ENCODE measurements at regions not wholly inside any gene's neighbourhood (a gene's known extent, or its start where the extent isn't known, plus 50 kb on each side); places are given as distances from the start of the nearest gene placed in this dataset.

DNA sequence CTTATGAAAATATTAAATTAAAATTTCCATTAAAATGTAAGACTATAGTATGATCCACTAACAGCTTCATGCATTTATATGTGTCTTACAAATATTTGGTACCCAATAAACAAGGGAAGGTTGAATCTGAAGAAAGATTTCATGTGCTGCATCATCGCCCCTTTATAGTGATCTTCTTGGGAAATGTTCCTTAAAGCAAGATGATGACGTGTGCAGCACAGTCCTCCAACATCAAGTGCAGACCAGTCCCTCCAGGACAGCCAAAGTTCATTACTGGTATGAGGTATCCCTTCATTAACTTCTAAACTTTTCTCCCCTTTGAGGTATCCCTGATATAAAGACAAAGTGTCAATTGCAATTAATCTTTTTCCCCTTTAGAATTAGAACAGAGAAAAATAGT lies 567.0 kb downstream of the METTL15 start:
- no peak for DNase-seq (ENCODE audit: low spot score)

DNA sequence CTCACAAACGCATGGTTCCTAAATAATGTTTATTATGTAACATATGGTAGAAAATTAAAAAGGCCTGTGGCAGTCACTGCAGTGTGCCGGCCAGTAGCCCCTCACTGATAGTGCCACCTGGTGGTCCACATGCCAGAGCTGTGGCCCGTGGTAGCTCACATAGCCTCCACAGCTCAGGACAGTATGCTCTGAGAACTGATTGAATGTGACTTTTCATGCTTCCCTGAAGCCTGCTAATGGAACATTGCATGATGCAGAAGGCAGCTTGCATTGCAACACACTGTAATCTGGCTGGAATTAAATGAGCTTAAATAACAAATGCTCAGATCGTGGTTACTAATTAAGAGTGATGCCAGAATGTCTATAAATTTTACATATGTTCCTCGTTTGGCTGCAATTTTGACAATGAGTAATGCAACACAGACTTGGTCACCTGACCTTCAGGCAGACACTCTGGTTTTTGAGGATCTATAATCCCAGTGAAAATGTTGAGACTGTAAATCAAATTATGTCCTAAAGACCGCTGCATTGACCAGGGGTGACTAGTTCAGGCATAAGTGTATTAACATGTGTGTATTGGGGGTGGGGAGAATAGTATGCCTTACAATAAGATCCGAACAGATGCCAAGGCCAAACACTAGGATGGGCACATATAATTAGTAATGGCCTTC lies 566.4 kb downstream of the METTL15 start:
- no peak for DNase-seq (ENCODE audit: low spot score)

DNA sequence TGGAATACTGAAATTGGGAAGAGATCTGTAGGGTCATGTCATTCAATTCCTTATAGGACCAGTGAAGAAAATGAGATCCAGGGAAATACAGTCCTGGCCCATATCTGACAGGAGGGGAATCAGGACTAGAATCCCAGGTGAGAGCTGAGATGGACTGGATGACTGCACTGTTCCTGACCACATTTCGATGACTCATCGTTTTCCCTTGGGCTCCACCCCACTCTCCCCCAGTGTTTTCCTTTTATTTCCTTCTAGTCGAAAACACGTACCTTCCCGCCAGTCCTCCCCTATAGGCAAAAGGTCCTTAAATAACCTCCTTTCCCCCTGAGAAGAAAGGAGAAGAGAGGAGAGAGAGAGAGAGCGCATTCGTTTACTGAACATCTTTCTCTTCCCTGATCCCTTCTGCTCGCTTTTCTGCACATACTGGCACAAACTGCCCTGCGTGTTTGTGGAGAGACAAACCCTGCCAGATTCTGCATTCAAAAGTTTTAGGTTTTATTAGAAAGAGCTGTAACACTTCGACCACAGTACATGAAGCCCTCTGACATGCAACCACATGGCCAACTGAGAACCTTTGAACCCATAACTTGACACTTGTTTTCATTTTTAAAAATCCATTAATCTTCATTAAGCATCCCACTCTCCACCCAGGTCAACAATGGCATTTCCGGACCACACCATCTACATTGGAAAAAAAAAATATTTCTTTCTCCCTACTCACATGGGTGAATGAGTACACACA lies 565.7 kb downstream of the METTL15 start:
- no peak for DNase-seq (ENCODE audit: low spot score)

DNA sequence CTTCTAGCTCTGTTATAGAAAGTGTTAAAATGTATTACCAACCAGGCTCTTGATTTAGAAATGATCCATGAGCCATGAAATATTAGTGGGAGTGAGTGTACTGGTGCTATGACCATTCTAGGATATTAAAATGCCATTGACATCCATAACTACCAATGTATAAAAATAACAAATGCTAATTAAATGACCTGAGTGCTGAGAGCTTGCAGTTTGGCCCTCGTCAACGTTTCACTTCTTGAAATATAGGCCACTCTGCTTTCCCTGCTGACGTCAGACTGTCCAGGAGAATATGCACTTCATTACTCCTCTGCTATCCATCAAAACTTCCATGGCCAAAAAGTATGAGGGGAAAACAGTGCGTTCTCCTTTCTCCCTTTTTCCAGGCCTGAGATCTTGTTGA lies 563.1 kb downstream of the METTL15 start:
- DNase-seq (ENCODE audit: low spot score) = no peak

DNA sequence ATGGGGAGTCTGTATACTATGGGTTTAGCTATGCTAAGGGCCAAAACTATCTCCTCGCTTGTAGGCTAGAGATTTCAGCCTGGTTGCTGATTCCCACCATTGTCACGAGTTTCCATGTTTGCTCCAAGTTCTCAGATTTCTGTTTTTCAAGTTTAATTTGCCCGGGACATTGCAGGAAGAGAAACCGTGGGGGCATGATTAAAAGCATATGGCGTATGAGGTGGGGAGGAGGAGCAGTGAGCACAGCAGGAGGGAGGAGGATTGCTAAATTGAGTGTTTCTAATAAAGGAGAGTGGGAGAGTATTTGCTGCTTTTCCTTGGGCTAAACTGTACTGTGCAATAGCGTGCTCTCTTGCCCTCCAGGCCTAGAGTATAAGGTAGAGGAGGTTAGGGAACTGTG lies 558.4 kb downstream of the METTL15 start:
- DNase-seq (ENCODE audit: low spot score) = no peak

DNA sequence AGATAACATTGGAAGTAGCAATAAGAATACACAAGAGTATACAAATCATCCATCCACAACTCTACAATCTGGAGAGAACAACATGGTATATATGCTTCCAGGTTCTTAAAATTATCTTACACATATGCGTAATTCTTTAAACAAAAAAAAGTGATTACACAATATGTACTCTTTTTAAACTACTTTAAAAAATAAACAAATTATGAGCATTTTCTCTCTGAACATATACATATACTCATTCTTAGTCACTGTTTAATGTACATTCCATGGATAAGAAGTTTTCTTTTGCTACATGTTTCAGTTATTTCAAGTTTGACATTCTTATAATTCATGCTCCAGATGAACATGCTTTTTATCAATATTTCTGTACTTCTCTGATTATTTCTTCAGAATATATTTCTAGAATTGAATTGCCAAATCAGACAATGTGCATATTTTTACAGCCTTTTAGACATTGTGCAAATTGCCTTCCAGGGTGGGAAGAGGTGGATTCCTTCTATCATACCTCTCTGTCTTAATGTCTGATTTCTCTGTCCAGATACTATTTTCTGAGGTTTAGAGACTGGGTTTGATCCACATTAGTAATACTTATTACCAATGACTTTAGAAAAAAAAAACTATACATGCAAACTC lies 551.6 kb downstream of the METTL15 start:
- DNase-seq (ENCODE audit: low spot score) = no peak

DNA sequence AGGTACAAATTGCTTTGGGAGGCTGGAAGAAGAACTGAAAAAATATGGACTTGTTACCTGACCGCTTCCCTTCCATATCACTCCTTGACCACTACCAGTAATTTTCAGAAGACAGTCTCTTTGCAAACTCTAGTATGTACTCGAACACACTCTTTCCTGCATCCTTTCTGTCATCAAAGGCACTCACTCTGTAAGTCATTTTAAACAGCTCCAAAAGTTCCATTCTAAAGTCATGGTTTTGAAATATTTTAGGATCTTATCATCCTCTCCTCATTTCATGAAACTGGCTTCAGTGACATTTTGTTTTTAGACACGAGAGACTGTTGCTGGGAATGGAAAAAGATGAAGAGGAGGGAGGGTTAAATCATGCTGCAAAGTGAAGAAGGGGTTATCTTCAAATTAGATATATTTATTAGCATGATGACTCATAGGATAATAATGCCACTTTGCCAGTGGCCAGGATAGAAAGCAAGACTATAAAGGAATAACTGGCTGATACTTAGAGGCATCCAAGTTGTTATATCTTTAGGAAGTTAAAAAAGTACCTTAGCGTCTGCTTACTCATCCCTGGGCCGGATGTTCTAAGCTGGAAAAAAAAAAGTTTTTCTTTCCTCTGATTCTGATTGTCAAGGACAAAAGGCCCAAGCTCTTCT lies 549.3 kb downstream of the METTL15 start:
- no peak for DNase-seq (ENCODE audit: low spot score)

DNA sequence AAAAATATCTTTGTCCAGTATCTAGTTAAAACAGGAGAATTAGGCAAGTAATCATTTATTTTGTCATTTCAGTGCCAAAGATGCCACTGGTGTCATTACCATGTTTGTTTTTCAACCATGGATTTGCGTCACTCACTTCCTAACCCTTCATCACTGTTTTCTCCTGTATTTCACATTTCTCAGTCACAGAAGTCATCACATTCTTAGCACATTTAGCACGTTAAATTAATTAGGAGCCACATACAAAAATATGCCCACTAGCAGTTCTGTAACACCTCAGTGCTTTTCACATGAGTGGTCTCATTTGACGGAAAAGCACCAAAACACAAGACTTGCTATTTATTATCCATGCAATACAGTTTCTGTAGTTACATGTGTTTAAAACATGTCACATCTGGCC lies 546.0 kb downstream of the METTL15 start:
- DNase-seq (ENCODE audit: low spot score) = no peak

DNA sequence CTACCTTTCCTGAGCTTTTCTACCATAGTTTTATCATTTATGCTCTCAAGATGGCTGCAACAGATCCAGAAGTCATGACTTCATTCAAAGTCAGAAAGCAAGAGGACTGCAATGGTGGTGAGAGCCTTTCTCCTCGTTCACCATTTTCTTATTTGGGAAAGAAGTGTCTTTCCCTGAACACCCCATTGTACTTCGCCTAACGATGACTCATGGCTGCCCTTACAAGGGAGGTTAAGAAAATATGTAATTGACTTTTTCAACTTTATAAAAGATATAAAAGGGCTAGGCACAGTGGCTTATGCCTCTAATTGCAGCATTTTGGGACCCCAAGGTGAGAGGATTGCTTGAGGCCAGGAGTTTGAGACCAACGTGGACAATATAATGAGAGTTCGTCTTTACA lies 541.7 kb downstream of the METTL15 start:
- DNase-seq (ENCODE audit: low spot score) = no peak

DNA sequence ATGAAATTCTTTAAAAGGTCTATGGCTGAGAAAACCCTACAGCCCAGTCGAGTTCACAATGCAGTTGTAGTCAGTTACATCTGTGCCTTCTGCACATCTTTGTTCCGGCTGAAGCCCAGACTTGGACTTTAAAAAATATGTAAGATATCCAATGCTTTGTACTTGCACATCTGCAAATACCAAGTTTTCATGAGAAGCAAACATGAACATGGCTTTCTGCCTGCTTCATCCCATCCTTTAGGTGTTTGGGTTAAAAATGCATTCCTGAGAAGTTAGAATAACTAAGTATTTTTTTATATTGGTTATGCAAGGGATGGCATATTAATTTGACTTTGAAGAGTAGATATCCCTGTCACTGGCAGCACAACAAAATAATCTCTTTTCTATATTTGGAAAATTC lies 528.4 kb downstream of the METTL15 start:
- DNase-seq (ENCODE audit: low spot score) = no peak

DNA sequence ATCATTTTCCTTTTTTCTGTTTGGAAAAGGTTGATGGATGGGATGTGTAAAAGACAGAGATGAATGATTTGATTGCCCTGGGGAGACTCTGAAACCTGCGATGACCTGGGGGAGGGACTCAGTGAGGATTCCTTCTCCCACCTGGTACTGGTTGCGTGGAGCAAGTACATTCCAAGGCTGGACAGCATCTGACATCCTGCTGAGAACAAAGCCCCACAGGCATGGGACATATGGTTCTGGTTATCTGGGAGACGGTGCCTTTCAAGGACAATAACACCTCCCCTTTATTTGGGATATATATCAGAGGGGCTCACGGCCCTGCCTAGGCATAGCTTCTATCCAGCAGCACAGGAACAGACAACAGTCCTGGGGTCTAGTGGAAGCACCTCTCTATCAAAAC lies 527.8 kb downstream of the METTL15 start:
- no peak for DNase-seq (ENCODE audit: low spot score)

DNA sequence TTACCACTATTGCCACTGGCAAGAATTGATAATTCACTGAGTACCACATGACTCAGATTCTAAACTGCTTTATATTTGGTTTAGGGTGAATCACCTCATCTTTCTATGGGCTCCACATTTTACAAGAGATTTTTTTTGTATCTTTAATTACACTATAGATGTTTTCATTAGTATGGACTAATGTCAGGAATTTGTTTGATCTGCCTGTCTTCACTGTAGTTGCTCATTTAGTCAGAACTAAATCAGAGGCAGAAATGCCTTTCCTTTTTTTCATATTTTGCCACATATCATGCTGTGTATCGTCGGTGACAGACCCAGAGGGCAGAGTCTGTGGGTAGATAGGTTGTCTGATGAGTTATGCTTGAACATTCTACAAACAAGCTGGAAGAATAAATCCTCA lies 524.1 kb downstream of the METTL15 start:
- no peak for DNase-seq (ENCODE audit: low spot score)

DNA sequence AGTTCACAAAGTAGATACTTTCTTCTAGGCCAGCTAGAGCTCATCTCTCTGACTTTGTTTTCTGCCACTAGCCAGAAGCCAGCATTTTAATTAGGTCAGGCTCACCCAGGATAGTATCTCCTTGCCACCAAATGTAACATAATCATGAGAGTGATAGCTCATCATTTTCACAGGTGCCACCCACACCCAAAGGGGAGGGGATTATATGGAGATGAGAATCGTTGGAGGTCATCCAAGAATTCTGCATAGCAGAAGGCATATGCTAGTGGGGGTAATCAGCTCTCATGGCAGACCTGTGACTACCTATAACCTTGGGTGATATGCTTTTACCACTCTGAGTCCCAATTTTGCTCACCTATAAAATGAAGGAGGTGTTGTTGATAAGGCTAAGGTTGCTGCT lies 523.0 kb downstream of the METTL15 start:
- DNase-seq (ENCODE audit: low spot score) = no peak

DNA sequence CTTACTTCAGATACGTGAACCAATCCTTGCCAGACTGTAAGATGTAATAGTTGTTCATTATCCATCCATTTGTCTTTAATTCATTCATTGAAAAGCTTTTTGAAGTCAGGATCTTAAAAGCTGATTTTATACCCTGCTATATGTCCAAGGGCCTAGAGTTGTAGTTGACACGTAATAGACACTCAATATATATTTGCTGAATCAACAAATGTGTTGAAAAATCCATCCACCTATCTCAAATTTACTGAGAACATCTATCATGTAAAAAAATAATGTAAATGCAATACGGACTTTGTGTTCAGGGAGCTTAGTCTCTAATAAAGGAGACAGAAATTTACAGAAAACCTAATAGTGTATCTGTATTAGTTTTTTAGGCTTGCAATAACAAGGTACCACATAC lies 521.0 kb downstream of the METTL15 start:
- no peak for DNase-seq (ENCODE audit: low spot score)

DNA sequence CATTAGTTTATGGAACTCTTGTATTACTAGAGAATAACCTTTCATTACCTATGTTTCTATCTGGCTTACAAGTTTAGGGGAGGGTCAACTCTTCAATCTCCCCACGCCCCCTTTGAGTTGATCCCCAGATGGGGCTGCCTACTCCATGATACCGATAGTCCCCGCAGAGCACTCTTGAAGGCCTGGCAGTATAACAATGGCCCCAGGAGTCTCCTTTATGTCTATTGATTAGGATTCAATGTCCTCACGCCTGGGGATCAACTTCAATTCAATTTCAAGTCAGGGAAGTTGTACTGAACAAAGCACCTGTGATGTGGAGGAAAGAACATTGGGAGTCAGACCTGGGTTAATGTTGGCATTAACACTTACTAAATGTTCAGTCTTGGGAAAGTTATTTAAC lies 520.2 kb downstream of the METTL15 start:
- DNase-seq (ENCODE audit: low spot score) = no peak

DNA sequence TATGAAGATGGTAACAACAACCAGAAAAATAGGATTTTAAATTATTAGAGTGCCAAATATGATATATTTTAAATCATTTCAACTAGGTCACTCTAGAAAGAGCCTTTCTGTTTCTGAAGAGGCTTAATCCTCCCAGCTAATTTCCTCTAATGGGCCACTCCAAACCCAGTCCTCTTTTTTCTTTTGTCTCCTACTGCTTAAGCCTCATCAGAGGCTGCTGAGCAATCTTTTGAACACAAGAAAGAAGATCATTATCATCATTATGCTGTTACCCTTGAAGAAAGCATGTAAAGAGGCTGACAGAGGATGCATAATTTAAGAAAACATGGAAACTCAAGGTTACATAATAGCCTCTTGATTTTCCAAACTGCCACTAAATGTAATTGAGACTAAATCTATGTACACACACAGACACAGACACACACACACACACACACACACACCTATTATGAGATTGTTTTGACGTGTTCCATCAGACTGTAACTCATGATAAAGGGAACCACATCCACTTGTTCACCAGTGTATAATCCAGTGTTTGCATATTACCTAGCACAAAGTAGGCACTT lies 519.6 kb downstream of the METTL15 start:
- DNase-seq (ENCODE audit: low spot score) = no peak

DNA sequence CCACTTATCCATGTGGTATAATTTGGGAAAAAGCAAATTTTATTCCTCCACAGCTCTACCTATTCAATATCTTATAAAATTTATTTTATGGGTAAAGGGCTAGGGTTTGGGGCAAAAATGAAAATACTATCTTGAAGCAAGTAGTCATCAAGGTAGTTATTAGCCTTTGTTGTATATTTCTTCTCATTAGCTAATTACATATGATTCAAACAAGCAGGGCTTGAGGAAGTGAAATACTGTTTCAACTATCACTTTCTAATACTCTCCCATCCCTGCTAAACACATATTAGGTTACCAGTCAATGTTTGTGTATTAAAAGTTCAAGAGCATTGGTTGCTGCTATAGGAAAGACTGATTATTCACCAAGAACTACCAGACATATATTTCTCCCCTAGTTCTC lies 517.3 kb downstream of the METTL15 start:
- no peak for DNase-seq (ENCODE audit: low spot score)

DNA sequence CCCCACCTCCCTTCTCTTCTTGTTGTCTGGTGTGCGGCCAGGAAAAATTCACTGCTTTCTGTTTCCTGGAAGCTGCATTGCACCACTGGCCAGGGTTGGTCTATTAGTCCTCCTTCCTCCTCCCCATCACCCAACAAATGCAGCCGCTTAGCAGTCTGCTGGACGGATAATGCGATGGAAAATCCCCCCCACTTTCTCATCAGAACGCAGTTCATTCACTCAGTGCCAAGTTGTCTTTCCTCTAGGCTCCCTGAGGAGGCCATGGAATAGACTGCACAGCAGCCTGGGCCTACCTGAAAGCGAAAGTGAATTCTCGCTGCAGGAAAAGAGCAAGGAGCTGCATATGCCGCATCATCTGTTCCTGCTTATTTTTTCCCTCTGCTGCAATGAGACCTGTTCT lies 513.6 kb downstream of the METTL15 start:
- no peak for DNase-seq (ENCODE audit: low spot score)

DNA sequence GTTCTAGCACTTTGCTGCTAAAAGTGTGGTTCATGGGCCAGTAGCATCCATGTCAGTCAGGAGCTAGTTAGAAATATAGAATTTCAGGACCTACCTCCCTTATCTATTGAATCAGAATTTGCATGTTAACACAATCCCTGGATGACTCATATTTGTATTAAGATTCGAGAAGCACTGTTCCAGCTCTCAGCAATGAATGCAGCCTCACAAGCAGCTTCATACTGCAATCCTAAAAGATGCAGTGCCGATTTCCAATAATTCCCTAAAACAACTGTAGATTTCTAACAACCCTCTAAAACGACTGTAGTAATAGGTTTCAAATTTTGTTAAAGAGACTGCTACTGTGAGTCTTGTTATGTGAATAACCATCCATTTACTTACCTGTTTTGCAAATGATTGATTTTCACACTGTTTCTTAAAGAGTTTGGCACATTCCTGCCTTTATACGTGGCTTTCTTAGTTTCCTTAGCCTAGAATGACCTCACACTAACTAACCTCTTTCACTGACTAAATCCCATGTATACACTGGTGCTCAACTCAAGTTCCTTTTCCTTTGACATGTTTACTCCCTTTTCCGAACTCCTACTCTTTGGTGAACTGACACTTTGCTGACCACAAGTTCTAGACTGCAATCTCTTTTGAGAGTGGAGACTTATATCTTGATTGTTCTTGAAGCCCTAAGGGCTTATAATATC lies 511.8 kb downstream of the METTL15 start:
- DNase-seq (ENCODE audit: low spot score) = no peak

DNA sequence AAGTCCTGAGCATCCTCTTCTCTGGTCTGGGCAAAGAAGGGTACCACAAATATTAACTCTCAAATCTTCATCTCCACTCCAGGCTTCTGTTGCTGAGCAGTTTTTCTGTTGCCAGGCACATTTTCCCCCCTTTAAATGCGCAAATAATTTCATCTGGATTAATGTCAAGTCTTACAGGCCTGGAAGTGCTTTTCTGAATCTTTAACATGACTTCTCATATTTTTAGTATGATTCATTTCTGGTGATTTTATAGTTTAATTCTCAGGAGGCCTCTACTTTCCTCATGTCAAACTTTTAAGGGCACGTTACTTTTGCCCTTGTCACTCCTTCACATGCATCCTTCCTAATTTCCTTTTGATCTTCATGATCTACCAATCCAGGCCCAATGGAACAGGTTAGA lies 510.2 kb downstream of the METTL15 start:
- DNase-seq (ENCODE audit: low spot score) = no peak

DNA sequence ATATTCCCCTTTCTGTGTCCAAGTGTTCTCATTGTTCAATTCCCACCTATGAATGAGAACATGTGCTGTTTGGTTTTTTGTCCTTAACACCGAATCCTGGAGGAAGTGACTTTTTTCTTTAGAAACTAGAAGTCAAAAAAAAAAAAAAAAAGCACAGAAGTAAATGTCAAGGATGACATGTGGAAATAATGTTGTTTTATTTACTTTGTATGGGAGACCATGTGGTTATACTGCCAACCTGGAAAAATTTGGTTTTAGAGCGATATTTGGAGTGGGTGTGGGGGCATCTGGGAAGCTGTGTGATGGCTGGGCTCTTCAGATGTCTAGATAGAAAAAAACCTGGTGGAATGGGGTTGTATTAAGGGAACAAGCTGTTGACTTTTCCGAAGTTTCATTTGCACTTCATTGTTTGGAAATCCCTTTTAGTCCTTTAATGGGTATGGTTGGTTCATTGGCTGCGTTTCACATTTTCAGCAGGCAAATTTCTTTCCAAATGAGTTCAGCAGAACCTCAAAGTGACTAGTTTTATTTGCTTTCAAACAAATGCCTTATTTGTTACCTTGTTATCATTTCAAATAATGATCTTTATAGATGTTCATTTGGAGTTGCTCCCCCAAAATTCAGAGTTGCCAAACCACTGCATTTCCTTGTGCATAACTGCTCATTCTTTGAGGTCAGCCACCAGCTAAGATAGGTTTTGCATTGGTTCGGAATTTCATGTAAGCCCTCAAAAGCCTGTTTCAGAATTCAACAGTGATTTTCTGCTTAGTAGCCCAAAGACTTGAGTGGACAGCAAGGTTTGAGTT lies 508.2 kb downstream of the METTL15 start:
- no peak for DNase-seq (ENCODE audit: low spot score)
